Suppressor macrophage treated with lipopolysaccharide for 1 hour (primary cell): ENCODE measurements at regions not wholly inside any gene's neighbourhood (a gene's known extent, or its start where the extent isn't known, plus 50 kb on each side); places are given as distances from the start of the nearest gene placed in this dataset.
A peak's percentile ranks its signal among the peaks of the same experiment; 100 is the strongest.

Experiments used
- DNase-seq, 3 donors: peaks; one replicate each; pipeline ENCODE4 v3.0.0-alpha.2; 2020 to 2022

DNA sequence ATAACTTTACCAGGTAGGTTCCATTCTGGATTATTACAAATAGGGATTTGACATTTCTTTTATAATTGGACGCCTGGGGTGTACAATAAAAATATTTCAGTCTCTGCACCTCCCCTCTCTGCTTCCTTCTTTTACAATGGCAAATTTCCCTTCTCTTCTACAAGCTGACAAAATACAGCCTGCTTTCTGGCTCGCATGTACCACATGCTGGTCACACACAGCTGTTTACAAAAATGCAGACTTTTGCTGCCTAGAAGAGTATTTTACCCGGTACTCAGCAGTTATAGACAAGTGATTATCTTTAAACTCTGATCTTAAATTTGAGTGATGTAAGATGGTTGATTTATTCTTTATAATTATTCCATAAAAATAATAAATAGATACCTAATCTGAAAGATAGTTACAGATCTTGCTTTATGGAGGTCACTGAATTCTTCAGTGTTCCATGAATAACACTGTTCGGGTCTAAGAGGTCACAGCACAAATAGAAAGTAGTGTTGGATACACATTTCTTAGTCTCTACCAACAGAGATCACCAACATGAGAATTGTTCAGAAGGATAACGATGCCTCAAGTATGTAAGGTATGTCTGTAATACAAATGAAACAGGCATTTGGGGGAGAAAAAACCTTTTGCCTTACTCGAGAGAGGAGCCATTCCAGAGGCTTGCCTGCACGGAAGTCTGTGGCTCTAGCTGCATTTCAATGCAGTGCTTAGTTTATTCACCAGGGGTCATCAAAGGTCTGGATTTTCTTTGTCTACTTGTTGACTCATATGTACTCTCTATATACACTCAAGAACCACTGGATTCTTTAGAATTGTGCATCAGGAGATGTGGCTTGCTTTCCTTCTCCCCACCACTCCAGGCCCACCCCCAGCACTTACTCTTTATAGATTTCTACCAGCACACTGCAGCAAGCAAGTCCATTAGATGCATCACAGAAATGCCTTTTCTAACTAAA lies 206.6 kb upstream of the RFX3 start:
- DNase-seq = peak; percentile 75 to 86 (median 84)

GRCh38 chr9:3730511-3730922 lies 204.7 kb upstream of the RFX3 start:
- DNase-seq = no peak

DNA sequence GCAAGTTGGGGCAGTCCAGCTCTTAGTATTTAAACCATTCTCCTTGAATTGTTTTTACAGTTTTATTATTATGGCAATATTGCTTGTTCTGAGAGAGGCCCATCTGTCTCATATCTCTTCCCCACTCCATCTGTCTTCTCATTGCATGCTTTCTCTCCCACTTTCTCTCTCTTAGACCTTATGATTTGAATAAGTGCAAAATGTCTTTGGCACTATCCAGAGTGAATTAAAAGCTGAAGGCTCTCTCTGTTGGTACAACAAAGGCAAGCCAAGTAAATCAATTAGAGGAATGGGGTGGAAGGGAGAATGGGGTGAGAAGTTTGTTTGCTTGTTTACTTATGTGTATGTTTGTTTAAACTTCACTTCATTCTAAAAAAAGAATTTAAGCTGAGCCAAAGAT lies 195.3 kb upstream of the RFX3 start:
- no peak for DNase-seq

GRCh38 chr9:3719286-3719685 lies 193.5 kb upstream of the RFX3 start:
- DNase-seq = no peak

DNA sequence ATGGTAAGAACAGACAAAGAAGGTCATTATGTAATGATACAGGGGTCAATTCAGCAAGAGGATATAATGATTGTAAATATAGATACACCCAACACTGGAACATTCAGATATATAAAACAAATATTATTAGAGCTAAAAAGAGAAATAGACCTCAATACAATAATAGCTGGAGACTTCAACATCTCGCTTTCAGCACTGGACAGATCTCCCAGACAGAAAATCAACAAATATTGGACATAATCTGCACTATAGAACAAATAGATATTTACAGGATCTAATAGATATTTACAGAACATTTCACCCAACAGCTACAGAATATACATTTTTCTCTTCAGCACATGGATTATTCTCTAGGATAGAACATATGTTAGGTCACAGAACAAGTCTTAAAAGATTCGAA lies 190.6 kb upstream of the RFX3 start:
- no peak for DNase-seq

- DNase-seq = no peak
Observed at GRCh38 chr9:3708751-3709150, 182.9 kb upstream of the RFX3 start.

DNA sequence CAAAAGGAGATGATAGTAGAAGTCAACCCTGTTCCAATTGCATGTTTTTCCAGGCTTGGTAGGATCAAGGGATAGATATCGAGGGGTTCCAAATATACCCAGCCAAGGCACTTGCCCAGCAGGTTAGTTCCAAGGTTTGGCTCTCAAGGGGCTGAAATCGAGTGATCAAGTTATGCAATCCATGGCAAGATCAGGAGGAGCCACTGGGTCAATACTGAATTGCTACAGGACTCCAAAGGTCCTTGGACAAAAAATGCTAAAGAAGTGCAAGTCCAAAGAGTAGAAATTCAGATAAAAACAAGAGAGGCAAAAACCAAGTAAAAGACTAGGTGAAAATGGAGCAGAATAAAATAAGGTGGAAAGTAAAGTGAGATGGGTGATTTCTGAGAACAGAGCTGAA lies 179.1 kb upstream of the RFX3 start:
- no peak for DNase-seq

- no peak for DNase-seq
Observed at GRCh38 chr9:3700772-3701171, 175.0 kb upstream of the RFX3 start.

- DNase-seq = no peak
Observed at GRCh38 chr9:3699883-3700282, 174.1 kb upstream of the RFX3 start.

- no peak for DNase-seq
Observed at GRCh38 chr9:3698531-3698930, 172.7 kb upstream of the RFX3 start.

GRCh38 chr9:3698076-3698475 lies 172.3 kb upstream of the RFX3 start:
- no peak for DNase-seq

GRCh38 chr9:3696368-3696767 lies 170.6 kb upstream of the RFX3 start:
- DNase-seq = no peak

DNA sequence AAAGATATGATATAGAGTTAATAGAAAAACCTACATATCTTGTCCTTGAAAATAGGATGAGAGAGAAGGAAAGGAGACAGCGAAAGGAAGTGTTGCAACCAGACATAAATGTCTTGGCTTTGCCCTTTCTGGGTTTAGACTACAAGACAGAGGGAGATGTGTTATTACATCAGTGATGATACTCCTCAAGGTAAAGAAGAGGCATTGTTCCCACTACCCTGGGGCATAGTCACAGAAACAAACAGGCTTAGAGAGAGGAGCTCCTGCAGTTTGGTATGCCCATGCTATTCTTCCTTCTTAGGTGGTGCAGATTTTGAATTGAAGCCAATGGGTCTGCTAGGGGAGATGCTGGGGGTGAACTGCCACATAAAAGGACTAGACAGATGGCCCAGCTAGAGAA lies 166.8 kb upstream of the RFX3 start:
- DNase-seq = no peak

GRCh38 chr9:3689555-3689954 lies 163.8 kb upstream of the RFX3 start:
- DNase-seq = no peak

DNA sequence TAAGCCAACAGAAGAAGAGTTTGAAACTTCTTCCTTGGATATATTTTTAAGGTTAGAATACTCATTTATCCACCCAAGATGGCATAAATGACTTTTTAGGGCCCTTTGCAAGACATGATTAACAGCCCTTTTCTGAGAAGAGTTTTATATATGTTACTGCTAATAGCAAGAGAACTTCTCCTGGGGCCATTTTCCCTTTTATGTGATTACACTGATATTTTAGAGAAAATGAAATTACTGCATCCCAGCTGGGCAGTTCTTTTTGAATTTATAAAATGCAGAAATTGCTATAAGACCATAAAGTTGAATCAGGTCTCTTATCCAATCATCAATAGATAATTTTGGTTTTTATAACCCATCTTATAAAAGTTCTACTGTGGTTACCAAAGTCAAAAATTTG lies 161.3 kb upstream of the RFX3 start:
- no peak for DNase-seq

GRCh38 chr9:3682186-3682585 lies 156.4 kb upstream of the RFX3 start:
- no peak for DNase-seq

- DNase-seq = no peak
Observed at GRCh38 chr9:3677541-3677940, 151.7 kb upstream of the RFX3 start.

- no peak for DNase-seq
Observed at GRCh38 chr9:3676766-3677165, 151.0 kb upstream of the RFX3 start.

- DNase-seq = no peak
Observed at GRCh38 chr9:3675946-3676345, 150.1 kb upstream of the RFX3 start.

GRCh38 chr9:3674561-3674960 lies 148.8 kb upstream of the RFX3 start:
- no peak for DNase-seq

GRCh38 chr9:3672399-3672798 lies 146.6 kb upstream of the RFX3 start:
- DNase-seq = no peak

GRCh38 chr9:3664044-3664443 lies 138.2 kb upstream of the RFX3 start:
- DNase-seq = no peak

GRCh38 chr9:3662671-3663070 lies 136.9 kb upstream of the RFX3 start:
- no peak for DNase-seq

DNA sequence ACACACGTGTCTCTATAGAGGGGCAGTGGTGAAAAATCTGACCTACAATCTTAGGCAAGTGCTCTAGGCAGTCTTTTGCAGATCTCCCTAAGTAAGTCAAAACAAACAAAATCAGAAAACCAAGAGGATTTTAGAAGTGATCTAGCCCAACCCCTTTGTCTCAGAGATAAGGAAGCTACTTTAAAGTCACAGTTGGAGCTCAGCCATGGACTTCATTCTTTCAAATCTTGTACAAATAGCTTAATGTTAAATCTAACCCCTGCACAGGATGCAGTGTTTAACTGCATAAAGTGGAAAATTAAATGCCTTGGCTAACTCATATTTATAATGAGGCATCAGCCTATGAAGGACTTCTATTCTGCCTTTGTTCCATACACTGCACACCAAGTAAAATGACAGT lies 135.1 kb upstream of the RFX3 start:
- DNase-seq = no peak

GRCh38 chr9:3659647-3660046 lies 133.8 kb upstream of the RFX3 start:
- DNase-seq = no peak
